Stimulated activated naive CD4-positive, alpha-beta T cell (primary cell): ENCODE measurements at regions not wholly inside any gene's neighbourhood (a gene's known extent, or its start where the extent isn't known, plus 50 kb on each side); places are given as distances from the start of the nearest gene placed in this dataset.
"Not testable (repeated sequence)": the region's sequence is repeated elsewhere in the genome, so short reads cannot be mapped to it uniquely, and the experiment has no call there.

Experiments
- DNase-seq, 6 experiments: peaks; one replicate each; lab custom pipeline; 2025; lab: John Stamatoyannopoulos, UW

DNA sequence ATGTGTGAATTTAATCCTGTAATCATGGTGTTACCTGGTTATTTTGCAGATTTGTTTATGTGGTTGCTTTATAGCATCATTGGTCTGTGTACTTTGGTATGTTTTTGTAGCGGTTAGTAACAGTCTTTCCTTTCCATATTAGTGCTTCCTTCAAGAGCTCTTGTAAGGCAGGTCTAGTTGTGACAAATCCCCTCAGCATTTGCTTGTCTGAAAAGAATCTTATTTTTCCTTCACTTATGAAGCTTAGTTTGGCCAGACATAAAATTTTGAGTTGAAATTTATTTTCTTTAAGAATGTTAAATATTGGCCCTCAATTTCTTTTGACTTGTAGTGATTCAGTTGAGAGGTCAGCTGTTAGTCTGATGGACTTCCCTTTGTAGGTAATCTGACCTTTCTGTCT is 1096.1 kb upstream of the SLIT2 start:
- DNase-seq, result no peak

DNA sequence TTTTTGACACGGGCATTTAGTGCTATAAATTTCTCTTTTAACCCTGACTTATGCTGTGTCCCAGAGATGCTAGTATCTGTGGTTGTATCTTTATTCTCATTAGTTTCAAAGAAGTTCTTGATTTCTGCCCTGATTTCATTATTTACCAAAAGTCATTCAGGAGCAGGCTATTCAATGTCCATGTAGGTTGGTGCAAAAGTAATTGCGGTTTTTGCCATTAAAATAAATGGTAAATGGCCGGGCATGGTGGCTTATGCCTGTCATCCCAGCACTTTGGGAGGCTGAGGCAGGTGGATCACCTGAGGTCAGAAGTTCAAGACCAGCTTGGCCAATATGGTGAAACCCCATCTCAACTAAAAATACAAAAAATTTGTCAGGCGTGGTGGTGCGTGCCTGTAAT is 1097.4 kb upstream of the SLIT2 start:
- DNase-seq, result not testable (repeated sequence)

DNA sequence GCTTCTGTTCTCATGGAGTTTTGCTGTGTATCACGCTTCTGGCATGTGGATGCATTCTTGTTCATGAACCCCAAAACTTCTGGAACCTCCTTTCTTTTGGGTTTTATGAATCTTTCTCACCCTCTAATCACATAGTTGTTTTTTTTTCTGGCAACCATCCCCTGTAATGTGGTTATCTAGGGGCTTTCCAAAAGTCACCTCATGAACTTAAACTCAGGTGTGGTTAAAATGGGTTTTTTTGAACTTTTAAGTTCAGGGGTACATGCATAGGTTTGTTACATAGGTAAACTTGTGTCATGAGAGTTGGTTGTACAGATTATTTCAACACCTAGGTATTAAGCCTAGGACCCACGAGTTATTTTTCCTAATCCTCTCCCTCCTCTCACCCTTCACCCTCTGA is 1099.4 kb upstream of the SLIT2 start:
- DNase-seq, result no peak

DNA sequence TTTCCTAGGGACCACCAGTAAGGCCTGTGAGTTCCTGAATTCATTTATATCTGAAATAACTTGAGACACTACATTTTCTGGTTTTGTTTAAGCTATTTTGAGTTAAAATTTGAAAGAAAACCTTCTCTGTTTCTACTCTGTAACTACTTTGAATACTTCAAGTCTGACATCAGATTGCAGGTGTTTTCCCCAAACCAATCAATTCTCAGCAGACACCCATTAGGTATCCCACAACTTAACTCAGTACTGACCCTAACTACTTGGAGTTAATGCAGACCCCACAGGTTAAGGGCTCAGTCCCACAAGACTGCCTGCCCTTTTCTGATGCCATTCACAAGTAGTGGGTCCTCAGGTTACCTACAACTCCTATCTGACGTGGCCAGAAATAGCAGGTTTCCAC is 1100.0 kb upstream of the SLIT2 start:
- no peak for DNase-seq

GRCh38 chr4:19146038-19146437 is 1105.7 kb upstream of the SLIT2 start:
- no peak for DNase-seq

GRCh38 chr4:19135895-19136633 is 1114.5 kb upstream of the LCORL start:
- DNase-seq, result no peak

DNA sequence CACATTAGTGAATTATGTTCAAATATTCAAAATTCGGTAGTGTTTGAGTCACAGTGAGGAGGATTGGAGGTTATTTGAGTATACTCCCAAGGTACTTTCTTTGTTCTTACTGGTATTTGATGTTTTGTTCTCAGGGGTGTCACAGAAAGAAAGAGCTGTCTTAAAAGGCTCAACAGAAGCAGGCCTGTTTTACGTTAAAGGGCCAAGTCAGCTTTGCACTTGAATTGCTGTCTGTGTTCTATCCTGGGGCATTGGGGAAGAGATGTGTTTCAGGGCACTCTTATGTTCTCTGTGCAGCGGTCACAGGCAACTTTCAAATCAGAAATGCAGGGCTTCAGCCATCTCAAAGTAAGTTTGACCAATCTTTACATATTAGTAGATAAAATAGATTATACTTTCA is 1113.1 kb upstream of the LCORL start:
- no peak for DNase-seq

GRCh38 chr4:19133315-19133714 is 1111.8 kb upstream of the LCORL start:
- no peak for DNase-seq

GRCh38 chr4:19130866-19131265 is 1109.3 kb upstream of the LCORL start:
- DNase-seq, result no peak

- no peak for DNase-seq
Measured at GRCh38 chr4:19128176-19128575, 1106.6 kb upstream of the LCORL start.

- DNase-seq, result no peak
Measured at GRCh38 chr4:19126903-19127302, 1105.3 kb upstream of the LCORL start.

DNA sequence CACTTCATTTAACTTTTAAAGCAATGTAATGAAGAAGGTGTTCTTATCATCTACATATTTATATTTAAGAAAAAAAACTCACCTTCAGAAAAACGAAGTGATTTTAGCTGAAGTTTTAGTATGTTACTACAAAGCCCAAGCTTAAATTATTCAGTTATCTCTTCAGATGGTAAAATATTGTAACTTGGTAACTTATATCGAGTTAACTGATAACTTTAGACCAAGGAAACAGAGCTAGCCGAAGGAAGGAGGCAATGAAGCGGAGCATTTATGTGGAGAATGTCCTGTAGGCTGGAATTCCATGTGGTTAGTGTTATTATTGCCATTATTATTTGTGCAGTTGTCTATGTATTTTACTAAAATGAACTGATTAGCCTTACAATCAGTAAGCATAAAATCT is 1102.1 kb upstream of the LCORL start:
- DNase-seq, result no peak

DNA sequence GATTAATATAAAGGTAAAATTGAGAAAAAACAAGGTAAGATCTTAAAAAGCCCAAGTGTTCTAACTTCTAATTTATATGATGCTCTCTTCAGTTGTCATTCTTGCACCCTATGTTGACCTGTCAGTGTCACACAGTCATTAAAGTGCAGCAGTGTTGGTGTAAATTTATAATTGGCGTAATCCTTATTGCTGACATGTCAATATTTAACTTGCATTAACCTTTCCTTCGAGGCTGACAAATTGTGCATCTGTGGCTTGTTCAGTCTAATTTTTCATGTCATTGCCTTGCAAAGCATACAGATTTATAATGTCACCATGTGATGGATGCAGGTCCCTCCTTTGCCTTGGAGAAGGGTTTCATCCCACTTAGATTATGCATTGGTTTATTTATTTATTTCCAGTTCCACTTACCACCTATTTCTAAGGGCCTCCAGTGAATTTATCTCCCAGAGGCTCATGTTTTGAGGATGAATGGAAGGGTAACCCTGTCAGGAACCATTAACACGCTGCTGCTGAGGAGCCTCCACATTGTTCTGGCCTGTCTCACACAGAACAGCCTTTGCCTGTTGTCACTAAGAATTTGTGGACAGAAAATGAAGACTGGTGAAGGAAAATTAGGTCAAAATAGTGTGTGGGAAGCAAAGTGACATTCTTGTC is 1098.5 kb upstream of the LCORL start:
- no peak for DNase-seq

GRCh38 chr4:19117022-19117421 is 1095.5 kb upstream of the LCORL start:
- no peak for DNase-seq

DNA sequence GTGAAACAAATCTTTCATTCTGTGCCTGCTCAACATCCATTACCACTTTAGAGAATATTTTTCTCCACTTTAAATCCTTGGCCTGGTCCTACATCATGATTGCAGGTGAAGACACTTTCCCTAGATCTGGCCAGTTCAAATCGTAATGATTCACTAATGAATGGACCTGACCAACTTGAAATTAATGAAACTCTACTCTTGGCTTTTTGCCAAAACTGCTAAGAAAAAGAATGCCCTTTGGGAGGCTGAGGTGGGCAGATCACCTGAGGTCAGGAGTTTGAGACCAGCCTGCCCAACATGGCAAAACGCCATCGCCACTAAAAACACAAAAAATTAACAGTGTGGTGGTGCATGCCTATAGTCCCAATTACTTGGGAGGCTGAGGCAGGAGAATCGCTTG is 1082.6 kb upstream of the LCORL start:
- DNase-seq, result no peak

- no peak for DNase-seq
Measured at GRCh38 chr4:19095491-19096046, 1074.0 kb upstream of the LCORL start.

DNA sequence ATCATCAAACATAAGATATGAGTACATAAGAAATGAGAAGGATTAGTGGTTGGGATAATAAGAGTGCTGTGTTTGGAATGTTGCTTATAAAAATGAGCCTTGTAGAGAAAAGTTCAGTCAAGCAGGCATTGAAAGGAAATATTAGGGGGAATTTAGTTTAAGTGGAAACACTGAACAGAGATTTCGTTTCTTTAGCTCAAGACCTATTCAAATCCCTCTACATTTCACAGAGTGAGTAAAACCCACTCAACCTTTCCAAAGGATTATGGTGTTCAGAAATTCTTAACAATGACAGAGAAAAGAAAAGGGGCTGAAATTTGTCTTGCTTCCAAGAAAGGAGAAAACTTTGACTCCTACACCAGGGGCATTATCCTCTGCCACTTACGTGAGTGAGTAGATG is 1072.4 kb upstream of the LCORL start:
- DNase-seq, result no peak

DNA sequence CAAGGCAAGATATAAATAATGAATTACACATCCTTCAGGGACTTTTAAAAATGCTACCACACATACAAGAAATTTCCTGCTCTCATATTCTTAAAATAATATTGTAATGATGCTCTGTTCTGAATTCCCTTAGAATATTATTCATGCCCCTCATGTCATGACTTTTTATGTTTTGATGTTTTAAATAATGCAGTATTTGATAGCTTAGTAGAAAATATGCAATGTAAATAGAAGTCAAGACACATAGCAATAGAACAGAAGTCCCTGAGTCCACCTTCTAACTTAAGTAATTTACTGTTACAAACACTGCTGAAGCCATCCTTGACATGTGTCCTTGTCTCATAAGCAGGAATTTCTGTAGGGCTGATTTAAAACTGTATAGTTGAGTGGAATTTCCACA is 1071.2 kb upstream of the LCORL start:
- DNase-seq, result no peak

DNA sequence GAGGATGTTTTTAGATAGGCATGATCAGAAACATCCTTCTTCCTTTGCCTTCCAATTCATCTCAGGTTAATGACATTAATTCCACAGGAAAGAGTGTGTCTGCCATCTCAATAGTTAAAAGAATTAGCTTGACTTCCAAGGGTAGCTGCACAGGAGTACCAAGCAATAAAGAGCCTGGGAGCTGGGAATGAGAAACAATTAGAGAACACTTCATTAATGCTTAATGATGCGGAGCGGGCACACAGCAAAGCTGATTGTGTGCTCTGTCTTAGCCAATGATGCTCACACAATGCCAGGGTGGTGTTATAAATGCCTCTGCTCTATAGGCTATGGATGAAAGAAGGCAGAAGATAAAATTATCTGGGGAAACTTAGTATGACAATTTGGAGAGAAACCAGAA is 1052.5 kb upstream of the LCORL start:
- DNase-seq, result no peak

DNA sequence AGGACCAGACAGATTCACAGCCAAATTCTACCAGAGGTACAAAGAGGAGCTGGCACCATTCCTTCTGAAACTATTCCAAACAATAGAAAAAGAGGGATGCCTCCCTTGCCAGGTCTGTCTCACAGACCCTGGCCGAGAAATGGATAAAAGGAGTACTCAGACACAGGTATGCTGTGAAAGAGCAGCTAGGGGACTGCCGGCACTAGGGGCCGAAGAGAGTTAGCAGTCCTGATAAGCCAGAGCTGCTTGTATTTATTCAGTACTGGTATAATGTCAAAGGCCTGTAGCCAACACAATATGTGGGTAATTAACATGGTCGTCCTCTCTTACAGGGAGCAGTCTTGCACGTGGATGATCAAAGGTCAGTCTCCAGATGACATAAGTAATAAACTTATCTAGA is 1042.1 kb upstream of the LCORL start:
- no peak for DNase-seq

GRCh38 chr4:19054916-19055315 is 1033.4 kb upstream of the LCORL start:
- DNase-seq, result no peak

- no peak for DNase-seq
Measured at GRCh38 chr4:19051831-19052230, 1030.3 kb upstream of the LCORL start.

DNA sequence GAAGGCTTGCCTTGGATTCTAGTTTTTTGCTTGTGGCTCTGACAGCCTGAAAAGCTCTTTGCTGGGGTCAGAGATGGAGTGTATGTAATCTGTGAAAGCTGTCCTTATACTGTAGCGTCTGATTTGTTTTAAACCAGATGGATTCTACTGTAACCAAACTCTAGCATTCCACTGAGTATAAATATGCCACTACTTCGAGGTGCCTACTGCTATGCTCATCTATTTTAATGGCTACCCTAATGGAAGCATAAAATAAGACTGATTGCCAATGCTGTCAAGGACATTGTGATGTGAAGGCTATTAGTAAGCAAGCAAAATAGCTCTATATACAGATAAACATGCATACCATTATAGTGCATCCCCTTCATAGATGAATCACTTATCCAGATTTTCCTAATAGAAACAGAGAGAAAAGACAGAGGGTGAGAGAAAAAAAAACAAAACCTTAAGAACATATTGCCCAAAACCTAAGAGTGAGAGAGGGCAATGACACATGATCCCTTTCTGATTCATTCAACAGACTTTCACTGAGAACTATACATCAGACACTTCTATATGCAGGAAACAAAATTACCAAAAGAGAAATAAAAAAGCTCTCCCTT is 1025.8 kb upstream of the LCORL start:
- DNase-seq, result no peak
